Colonic mucosa (tissue), 4 donors: ENCODE measurements at regions not wholly inside any gene's neighbourhood (a gene's known extent, or its start where the extent isn't known, plus 50 kb on each side); places are given as distances from the start of the nearest gene placed in this dataset.

Experiments
- DNase-seq: peaks from one replicate; pipeline ENCODE4 v3.0.0-alpha.2; 2020
- H3K27ac ChIP-seq: fragments of 200-600 bp; one replicate; pipeline ENCODE4 v1.8.0; 2021
- H3K27me3 ChIP-seq: fragments of 200-600 bp; one replicate; pipeline ENCODE4 v1.8.0; 2021
- H3K36me3 ChIP-seq: fragments of 200-600 bp; one replicate; pipeline ENCODE4 v1.8.0; 2021
- H3K4me1 ChIP-seq: fragments of 200-600 bp; one replicate; pipeline ENCODE4 v1.8.0; 2021; ENCODE audit warnings: mild to moderate bottlenecking
- H3K4me3 ChIP-seq: fragments of 200-600 bp; one replicate; pipeline ENCODE4 v1.8.0; 2021
- H3K9ac ChIP-seq, 2 donors: one replicate each; pipeline ENCODE4 v1.7.0; 2013; ENCODE audit warnings: control low read depth in 2 of 2, low read depth in 2 of 2, low read length in 2 of 2
- H3K9me3 ChIP-seq: fragments of 200-600 bp; one replicate; pipeline ENCODE4 v1.8.0; 2021
- intact Hi-C: fragments of 100-400 bp; cut with DNase I; formaldehyde crosslinking; loops from one replicate; pipeline ENCODE4 v1.14.1; 2022
- TF ChIP-seq, protein P1 (sequence below): fragments of 200-600 bp; IDR thresholded peaks from one replicate; pipeline ENCODE4 v1.8.0; 2022; ENCODE audit warnings: antibody characterized with exemption, mild to moderate bottlenecking
- donor health status: healthy.
- donor health status: DM: no; HTN: no; CAD: no.
- donor health status: DM: no; HTN: no; CAD: no.

DNA sequence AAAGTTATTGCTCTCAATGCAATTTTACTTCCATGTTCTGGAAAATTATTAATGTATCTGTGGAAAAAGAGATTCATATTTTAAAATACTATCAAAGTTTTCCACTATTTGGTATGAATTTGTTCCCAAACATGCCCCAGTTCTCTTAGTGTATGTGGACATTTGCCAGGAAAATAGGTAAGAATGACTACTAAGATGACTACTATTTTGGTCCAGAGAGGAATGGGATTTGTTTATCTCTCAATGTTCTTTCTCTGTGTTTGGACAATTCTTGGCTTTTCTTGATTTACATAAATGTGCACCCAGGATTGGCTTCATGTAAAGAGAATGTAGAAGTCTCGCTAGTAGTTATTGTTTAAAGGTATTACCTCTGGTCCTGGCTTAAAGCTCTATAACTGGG lies 60.3 kb upstream of the POT1 start:
- DNase-seq: no peak
- Histone ChIP-seq H3K36me3 (no peaks in the 10 kb centered on the region), H3K9me3 (no peaks in the 10 kb centered on the region), H3K4me3 (no peak overlapping the region), H3K27ac (no peak overlapping the region), H3K9ac (no peak overlapping the region), H3K4me1 (no peaks in the 10 kb centered on the region), H3K27me3 (no peaks in the 10 kb centered on the region)
- intact Hi-C loops: no loop called here
- TF ChIP-seq, protein P1, sequence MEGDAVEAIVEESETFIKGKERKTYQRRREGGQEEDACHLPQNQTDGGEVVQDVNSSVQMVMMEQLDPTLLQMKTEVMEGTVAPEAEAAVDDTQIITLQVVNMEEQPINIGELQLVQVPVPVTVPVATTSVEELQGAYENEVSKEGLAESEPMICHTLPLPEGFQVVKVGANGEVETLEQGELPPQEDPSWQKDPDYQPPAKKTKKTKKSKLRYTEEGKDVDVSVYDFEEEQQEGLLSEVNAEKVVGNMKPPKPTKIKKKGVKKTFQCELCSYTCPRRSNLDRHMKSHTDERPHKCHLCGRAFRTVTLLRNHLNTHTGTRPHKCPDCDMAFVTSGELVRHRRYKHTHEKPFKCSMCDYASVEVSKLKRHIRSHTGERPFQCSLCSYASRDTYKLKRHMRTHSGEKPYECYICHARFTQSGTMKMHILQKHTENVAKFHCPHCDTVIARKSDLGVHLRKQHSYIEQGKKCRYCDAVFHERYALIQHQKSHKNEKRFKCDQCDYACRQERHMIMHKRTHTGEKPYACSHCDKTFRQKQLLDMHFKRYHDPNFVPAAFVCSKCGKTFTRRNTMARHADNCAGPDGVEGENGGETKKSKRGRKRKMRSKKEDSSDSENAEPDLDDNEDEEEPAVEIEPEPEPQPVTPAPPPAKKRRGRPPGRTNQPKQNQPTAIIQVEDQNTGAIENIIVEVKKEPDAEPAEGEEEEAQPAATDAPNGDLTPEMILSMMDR: no peak
